Lower lobe of right lung (tissue), 2 donors: ENCODE measurements at regions not wholly inside any gene's neighbourhood (a gene's known extent, or its start where the extent isn't known, plus 50 kb on each side); places are given as distances from the start of the nearest gene placed in this dataset.

ENCODE experiments used
- ATAC-seq, 2 donors: fragments of 200-7000 bp; cut with Tn5 transposase; one replicate each; pipeline ENCODE4 v1.9.1; 2020 to 2022; ENCODE audit warnings: mild to moderate bottlenecking in 2 of 2, moderate library complexity in 2 of 2
- DNase-seq: peaks from one replicate; pipeline ENCODE4 v3.0.0-alpha.2; 2020
- H3K27ac ChIP-seq: fragments of 200-600 bp; one replicate; pipeline ENCODE4 v1.8.0; 2022
- H3K27me3 ChIP-seq: fragments of 200-600 bp; one replicate; pipeline ENCODE4 v1.8.0; 2022; ENCODE audit warnings: low read depth
- H3K36me3 ChIP-seq: fragments of 200-600 bp; one replicate; pipeline ENCODE4 v1.8.0; 2022; ENCODE audit warnings: mild to moderate bottlenecking
- H3K4me1 ChIP-seq: fragments of 200-600 bp; one replicate; pipeline ENCODE4 v1.8.0; 2022
- H3K4me3 ChIP-seq: fragments of 200-600 bp; one replicate; pipeline ENCODE4 v1.8.0; 2022; ENCODE audit warnings: mild to moderate bottlenecking
- H3K9me3 ChIP-seq: fragments of 200-600 bp; one replicate; pipeline ENCODE4 v1.8.0; 2022
- intact Hi-C: fragments of 100-400 bp; cut with DNase I; formaldehyde crosslinking; loops from one replicate; pipeline ENCODE4 v1.11.0; 2022
- TF ChIP-seq, protein P1 (sequence below): fragments of 200-600 bp; IDR thresholded peaks from one replicate; pipeline ENCODE4 v1.8.0; 2022; ENCODE audit warnings: antibody characterized with exemption, mild to moderate bottlenecking
- donor health status: DM: no; HTN: yes; CAD: no; lungs with severe emphysema.

GRCh38 chr5:82594097-82594496 lies 315.9 kb upstream of the RPS23 start:
- no peak overlapping the region for H3K4me3 ChIP-seq
- H3K4me1 ChIP-seq, result no peaks in the 10 kb centered on the region
- H3K27me3 ChIP-seq, result no peaks in the 10 kb centered on the region
- intact Hi-C loops, result no loop called here
- TF ChIP-seq, protein P1, sequence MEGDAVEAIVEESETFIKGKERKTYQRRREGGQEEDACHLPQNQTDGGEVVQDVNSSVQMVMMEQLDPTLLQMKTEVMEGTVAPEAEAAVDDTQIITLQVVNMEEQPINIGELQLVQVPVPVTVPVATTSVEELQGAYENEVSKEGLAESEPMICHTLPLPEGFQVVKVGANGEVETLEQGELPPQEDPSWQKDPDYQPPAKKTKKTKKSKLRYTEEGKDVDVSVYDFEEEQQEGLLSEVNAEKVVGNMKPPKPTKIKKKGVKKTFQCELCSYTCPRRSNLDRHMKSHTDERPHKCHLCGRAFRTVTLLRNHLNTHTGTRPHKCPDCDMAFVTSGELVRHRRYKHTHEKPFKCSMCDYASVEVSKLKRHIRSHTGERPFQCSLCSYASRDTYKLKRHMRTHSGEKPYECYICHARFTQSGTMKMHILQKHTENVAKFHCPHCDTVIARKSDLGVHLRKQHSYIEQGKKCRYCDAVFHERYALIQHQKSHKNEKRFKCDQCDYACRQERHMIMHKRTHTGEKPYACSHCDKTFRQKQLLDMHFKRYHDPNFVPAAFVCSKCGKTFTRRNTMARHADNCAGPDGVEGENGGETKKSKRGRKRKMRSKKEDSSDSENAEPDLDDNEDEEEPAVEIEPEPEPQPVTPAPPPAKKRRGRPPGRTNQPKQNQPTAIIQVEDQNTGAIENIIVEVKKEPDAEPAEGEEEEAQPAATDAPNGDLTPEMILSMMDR, result no peak
- DNase-seq (no peak), ATAC-seq (no peak)
- no peak overlapping the region for H3K27ac ChIP-seq
- no peaks in the 10 kb centered on the region for H3K9me3 ChIP-seq
- H3K36me3 ChIP-seq, result no peaks in the 10 kb centered on the region

- TF ChIP-seq, protein P1, result no peak
- DNase-seq, result no peak
- no peaks in the 10 kb centered on the region for H3K27me3 ChIP-seq
- no peak overlapping the region for H3K4me3 ChIP-seq
- H3K36me3 ChIP-seq, result no peaks in the 10 kb centered on the region
- ATAC-seq, result no peak
- H3K9me3 ChIP-seq, result no peaks in the 10 kb centered on the region
- H3K4me1 ChIP-seq, result no peaks in the 10 kb centered on the region
- no peak overlapping the region for H3K27ac ChIP-seq
- intact Hi-C loops, result no loop called here
These were observed 315.3 kb upstream of the RPS23 start for GRCh38 chr5:82593481-82593880.

DNA sequence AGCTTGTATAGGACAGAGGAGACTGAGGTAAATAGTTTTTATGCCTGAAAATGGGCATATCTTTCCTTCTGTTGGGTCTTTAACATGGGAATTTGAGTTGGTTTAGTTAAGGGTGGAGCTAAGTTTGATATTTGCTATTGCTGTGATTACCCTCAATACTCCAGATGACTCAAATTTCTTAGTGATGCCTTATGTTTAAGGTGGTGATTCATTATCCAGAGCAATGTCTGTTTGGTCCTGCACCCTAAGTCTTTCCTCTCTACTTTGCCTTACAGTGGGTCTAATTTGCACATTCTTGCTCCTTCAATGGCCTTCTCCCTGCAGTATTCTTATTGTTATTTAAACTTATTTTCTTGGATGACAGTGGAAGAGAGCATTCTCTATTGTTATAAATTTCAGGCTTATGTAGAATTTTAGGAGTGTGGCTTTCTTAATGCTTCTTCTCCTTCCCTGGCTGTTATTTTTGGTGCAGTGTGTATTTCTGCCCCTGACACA lies 312.9 kb upstream of the RPS23 start:
- Histone ChIP-seq H3K27ac (no peak overlapping the region), H3K36me3 (no peaks in the 10 kb centered on the region), H3K4me1 (no peaks in the 10 kb centered on the region), H3K27me3 (no peaks in the 10 kb centered on the region), H3K9me3 (no peaks in the 10 kb centered on the region), H3K4me3 (no peak overlapping the region)
- TF ChIP-seq, protein P1, result no peak
- intact Hi-C loops, result no loop called here
- no peak for ATAC-seq
- no peak for DNase-seq

DNA sequence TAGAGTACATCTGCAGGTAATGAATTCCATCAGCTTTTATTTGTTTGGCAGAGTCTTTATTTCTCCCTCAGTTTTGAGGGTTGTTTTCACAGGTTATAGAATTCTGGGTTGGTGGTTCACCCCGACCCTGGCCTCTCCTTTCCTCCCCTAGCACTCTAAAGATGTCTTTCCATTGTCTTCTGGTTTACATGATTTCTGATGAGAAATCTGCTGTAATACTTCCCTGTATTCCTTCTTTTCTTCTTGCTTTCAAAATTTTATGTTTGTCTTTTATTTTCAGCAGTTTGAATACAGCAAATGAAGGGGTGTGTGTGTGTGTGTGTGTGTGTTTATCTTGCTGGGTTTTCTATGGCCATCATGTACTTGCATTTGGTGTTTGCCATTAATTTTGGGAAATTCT lies 312.0 kb upstream of the RPS23 start:
- Histone ChIP-seq H3K9me3 (no peaks in the 10 kb centered on the region), H3K27ac (no peak overlapping the region), H3K4me3 (no peak overlapping the region), H3K27me3 (no peaks in the 10 kb centered on the region), H3K36me3 (no peaks in the 10 kb centered on the region), H3K4me1 (no peaks in the 10 kb centered on the region)
- TF ChIP-seq, protein P1, result no peak
- no peak for DNase-seq
- ATAC-seq, result no peak
- intact Hi-C loops, result no loop called here

- Histone ChIP-seq H3K4me3 (no peak overlapping the region), H3K36me3 (no peaks in the 10 kb centered on the region), H3K27ac (no peak overlapping the region), H3K9me3 (peaks cover 4% of the 10 kb centered on the region), H3K4me1 (no peaks in the 10 kb centered on the region), H3K27me3 (no peaks in the 10 kb centered on the region)
- intact Hi-C loops, result no loop called here
- TF ChIP-seq, protein P1, result no peak
- ATAC-seq, result no peak
- DNase-seq, result no peak
These were observed 308.6 kb upstream of the RPS23 start for GRCh38 chr5:82586661-82587310.
